GM12872 (cell line): ENCODE measurements at regions not wholly inside any gene's neighbourhood (a gene's known extent, or its start where the extent isn't known, plus 50 kb on each side); places are given as distances from the start of the nearest gene placed in this dataset.
A peak's percentile ranks its signal among the peaks of the same experiment; 100 is the strongest.

ENCODE experiments used
- TF ChIP-seq, protein P1 (sequence below): IDR thresholded peaks from 3 replicates; pipeline ENCODE4 v1.5.1; 2011; ENCODE audit warnings: low read depth, mild to moderate bottlenecking, low read length, moderate library complexity; ENCODE audit not compliant: insufficient read depth

DNA sequence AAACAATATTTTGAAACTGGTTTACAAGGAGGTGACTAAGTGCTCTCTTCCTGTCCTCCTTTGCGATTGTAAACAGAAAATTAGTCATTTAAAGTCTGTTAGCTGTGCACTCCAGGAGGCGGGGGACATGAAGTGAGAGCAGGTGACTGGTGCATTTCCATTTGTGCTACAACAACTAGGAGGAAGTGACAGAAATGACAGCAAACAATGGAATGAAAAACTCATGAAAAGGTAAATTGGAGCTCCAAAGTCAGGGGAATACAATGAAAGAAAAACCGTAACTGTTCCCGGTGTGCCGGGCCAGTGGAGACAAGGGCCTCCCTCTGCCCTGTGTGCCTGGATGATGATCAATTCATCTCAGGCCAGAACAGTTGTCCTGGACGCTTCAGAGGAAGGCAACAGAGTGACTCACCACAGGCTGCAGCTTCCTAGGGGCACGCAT is 439.9 kb downstream of the GADD45G start:
- TF ChIP-seq, protein P1, sequence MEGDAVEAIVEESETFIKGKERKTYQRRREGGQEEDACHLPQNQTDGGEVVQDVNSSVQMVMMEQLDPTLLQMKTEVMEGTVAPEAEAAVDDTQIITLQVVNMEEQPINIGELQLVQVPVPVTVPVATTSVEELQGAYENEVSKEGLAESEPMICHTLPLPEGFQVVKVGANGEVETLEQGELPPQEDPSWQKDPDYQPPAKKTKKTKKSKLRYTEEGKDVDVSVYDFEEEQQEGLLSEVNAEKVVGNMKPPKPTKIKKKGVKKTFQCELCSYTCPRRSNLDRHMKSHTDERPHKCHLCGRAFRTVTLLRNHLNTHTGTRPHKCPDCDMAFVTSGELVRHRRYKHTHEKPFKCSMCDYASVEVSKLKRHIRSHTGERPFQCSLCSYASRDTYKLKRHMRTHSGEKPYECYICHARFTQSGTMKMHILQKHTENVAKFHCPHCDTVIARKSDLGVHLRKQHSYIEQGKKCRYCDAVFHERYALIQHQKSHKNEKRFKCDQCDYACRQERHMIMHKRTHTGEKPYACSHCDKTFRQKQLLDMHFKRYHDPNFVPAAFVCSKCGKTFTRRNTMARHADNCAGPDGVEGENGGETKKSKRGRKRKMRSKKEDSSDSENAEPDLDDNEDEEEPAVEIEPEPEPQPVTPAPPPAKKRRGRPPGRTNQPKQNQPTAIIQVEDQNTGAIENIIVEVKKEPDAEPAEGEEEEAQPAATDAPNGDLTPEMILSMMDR = no peak

DNA sequence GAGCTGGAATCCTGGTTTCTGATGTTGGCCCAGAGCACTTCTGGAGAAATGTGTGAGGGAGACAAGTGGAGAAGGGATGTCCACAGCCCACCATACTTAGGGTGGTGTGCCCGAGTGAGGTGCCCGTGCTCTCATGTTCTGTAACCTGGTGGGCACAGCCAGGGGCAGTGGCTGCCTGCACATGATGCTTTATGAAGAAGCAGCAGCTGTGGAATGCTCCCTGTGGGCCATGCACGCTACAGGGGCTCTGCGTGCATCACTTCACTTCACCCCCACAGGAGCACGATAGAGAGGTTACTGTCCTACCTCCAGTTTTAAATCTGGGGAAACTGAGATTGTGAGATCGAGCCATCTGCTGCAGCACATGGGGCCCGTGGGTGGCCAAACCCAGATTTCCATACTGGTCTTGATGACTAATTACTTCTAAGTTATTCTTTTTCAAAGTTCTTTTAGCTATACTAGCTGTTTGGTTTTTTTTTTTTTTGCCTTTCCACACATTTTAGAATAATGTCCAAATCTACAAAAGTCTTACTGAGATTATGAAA is 441.6 kb downstream of the GADD45G start:
- TF ChIP-seq, protein P1 = no peak

DNA sequence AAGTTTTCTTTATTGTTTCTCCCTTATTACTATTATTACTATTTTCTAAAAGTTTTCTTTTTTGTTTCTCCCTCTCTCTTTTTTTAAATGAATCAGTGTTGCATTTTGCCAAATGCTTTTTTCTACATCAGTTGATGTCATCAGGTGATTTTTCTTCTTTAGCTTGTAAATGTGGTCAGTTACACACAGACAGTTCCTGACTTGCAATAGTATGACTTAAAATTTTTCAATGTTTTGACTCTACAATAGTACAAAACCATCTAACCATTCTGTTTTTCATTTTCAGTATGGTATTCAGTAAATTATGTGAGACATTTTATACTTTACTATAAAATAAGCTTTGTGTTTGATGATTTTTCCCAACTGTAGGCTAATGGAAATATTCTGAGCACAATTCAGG is 443.0 kb downstream of the GADD45G start:
- TF ChIP-seq, protein P1 = no peak

DNA sequence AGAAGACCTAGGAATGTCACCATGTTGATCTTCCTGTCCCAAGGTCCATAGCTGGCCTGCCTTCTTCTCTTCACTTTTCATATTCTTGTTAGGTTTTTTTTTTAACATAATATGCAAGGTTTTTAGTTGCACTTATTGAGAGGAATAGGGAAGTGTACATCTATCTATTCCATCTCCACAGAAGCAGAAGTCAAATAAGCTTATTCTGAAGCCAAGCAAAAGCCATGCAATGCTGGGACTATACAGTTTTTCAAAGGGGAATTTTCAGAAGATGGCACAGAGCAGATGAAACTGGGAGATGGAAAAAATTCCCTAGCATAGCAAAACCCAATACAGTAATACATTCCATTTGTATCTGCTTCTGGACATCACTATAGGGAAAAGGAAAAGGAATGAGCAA is 447.6 kb downstream of the GADD45G start:
- TF ChIP-seq, protein P1 = no peak

DNA sequence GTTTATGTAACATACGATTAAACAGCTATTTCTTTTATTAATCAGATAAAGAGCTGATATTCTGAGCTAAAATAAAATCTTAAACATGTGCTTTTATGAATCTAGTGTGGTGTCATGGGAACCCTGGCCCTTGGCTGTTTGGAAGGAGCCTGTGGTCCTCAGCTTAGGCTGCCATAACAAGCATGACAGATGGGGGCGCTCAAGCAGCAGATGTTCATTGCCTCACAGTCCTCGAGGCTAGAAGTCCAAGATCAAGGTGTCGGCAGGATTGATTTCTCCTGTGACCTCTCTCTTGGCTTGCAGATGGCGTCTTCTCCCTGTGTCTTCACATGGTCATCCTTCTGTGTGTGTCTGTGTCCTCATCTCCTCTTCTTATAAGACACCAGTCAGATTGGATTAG is 448.2 kb downstream of the GADD45G start:
- TF ChIP-seq, protein P1 = peak; percentile 55; the same call in 2 of the 3 replicates

DNA sequence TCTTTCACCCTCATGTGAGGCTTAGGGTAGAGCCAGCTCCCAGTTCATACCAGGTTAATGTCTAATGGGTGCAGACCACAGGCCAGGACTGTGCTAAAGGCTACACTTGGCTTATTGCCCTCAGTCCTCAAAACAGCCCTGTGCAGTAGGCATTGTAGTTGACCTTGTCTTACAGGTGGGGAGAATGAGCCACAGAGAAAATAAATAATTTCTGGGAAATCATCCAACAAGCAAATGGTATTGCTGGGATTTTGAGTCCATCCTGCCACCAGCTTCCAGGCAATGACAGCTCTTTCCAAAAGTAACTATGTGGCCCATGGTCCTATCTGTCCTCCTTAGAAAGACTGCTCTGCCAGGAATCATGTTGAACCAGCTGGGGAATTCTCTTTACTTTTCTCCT is 450.0 kb downstream of the GADD45G start:
- TF ChIP-seq, protein P1 = no peak

DNA sequence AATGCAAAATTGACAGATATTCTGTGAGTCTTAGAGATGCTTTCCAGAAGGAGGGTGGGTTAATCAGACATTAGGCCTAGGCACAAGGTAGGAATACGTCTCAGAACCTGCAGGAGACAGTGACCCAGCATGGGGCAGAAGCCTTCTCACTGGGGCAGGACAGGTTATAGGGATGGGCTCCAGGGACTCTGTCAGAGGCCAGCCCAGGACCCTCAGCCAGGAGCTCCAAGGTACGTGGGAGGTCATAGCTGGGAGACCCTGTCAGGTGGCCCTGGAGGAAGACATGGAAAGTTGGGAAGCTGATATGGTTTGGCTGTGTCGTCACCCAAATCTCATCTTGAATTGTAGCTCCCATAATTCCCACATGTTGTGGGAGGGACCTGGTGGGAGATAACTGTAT is 450.4 kb downstream of the GADD45G start:
- TF ChIP-seq, protein P1 = no peak
